HUES64 (cell line): ENCODE measurements at regions not wholly inside any gene's neighbourhood (a gene's known extent, or its start where the extent isn't known, plus 50 kb on each side); places are given as distances from the start of the nearest gene placed in this dataset.

Experiments used
- H3K27ac ChIP-seq: 2 replicates; pipeline ENCODE4 v1.7.0; 2013; ENCODE audit warnings: low read depth, low read length, inconsistent platforms
- H3K27me3 ChIP-seq: 2 replicates; pipeline ENCODE4 v1.6.1; 2013; ENCODE audit warnings: mild to moderate bottlenecking, low read length; ENCODE audit not compliant: insufficient read depth
- H3K36me3 ChIP-seq: 2 replicates; pipeline ENCODE4 v1.6.1; 2013; ENCODE audit warnings: mild to moderate bottlenecking, low read length; ENCODE audit not compliant: insufficient read depth
- H3K4me1 ChIP-seq: 2 replicates; pipeline ENCODE4 v1.6.1; 2013; ENCODE audit warnings: mild to moderate bottlenecking, low read length, moderate library complexity; ENCODE audit not compliant: insufficient read depth
- H3K4me3 ChIP-seq: 2 replicates; pipeline ENCODE4 v1.5.1; 2013; ENCODE audit warnings: mild to moderate bottlenecking, low read length, moderate library complexity
- H3K9ac ChIP-seq: 2 replicates; pipeline ENCODE4 v1.6.1; 2013; ENCODE audit warnings: mild to moderate bottlenecking, low read depth, low read length
- H3K9me3 ChIP-seq: 2 replicates; pipeline ENCODE4 v1.6.1; 2013; ENCODE audit warnings: low read depth, low read length; ENCODE audit not compliant: insufficient read depth
- WGBS: fragments of 150-250, 120-280 bp; methylation state at CpG from one replicate; pipeline ENCODE4 v1.1.7; 2013; ENCODE audit warnings: missing lambda C conversion rate; 5-methylcytosine and 5-hydroxymethylcytosine counted together

- WGBS: 91% methylated on average over 2 of the region's 2 CpGs
- Histone ChIP-seq H3K9me3 (no peaks in the 10 kb centered on the region), H3K36me3 (no peaks in the 10 kb centered on the region), H3K9ac (no peak overlapping the region), H3K27me3 (no peaks in the 10 kb centered on the region), H3K27ac (no peak overlapping the region), H3K4me1 (peaks cover 13% of the 10 kb centered on the region), H3K4me3 (no peak overlapping the region)
Observed at GRCh38 chr15:39226169-39226937, 354.5 kb upstream of the THBS1 start.

- 80% methylated on average over 1 of the region's 1 CpG for WGBS
- H3K36me3 ChIP-seq: no peaks in the 10 kb centered on the region
- H3K4me3 ChIP-seq: no peak overlapping the region
- no peak overlapping the region for H3K9ac ChIP-seq
- no peaks in the 10 kb centered on the region for H3K27me3 ChIP-seq
- no peaks in the 10 kb centered on the region for H3K9me3 ChIP-seq
- H3K27ac ChIP-seq: no peak overlapping the region
- peaks cover 13% of the 10 kb centered on the region for H3K4me1 ChIP-seq
Observed at GRCh38 chr15:39227001-39227400, 353.9 kb upstream of the THBS1 start.

- Histone ChIP-seq H3K9ac (no peak overlapping the region), H3K4me1 (peaks cover 16% of the 10 kb centered on the region), H3K27me3 (no peaks in the 10 kb centered on the region), H3K27ac (no peak overlapping the region), H3K36me3 (no peaks in the 10 kb centered on the region), H3K4me3 (no peak overlapping the region), H3K9me3 (no peaks in the 10 kb centered on the region)
- no CpG with 5 or more reads among the region's 1 CpG for WGBS
Observed at GRCh38 chr15:39228889-39229288, 352.0 kb upstream of the THBS1 start.

GRCh38 chr15:39230205-39230907 is 350.5 kb upstream of the THBS1 start:
- WGBS: 87% methylated on average over 8 of the region's 8 CpGs
- Histone ChIP-seq H3K9ac (no peak overlapping the region), H3K4me3 (no peak overlapping the region)

DNA sequence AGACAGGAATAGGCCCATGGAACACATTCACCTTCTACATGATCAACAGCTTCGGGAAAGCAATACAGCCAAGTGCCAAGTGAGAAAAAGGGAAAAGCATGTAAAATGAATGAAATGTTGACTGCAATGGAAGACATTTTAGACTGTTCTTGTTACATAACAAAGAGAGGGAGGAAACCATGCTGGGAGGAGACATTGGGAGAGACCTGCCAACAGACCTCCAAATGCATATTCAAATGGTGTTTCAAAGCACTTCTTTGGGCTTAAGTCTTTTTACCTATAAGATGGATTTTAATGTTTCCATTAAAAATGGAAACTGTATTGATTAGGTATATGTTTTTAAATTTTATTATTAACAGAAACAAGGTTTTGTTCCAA is 350.0 kb upstream of the THBS1 start:
- 91% methylated on average over 1 of the region's 1 CpG for WGBS

More at GRCh38 chr15:39230205-39230907, 350.5 kb upstream of the THBS1 start:
- H3K27ac ChIP-seq: peak overlapping the region; percentile 27; the same call in 1 of the 2 replicates
- no peaks in the 10 kb centered on the region for H3K27me3 ChIP-seq
- H3K36me3 ChIP-seq: no peaks in the 10 kb centered on the region
- no peaks in the 10 kb centered on the region for H3K9me3 ChIP-seq
- peaks cover 16% of the 10 kb centered on the region for H3K4me1 ChIP-seq

GRCh38 chr15:39232512-39232911 is 348.4 kb upstream of the THBS1 start:
- peaks cover 16% of the 10 kb centered on the region for H3K4me1 ChIP-seq
- no peak overlapping the region for H3K4me3 ChIP-seq
- no peaks in the 10 kb centered on the region for H3K27me3 ChIP-seq
- H3K9ac ChIP-seq: no peak overlapping the region
- H3K27ac ChIP-seq: no peak overlapping the region
- WGBS: 80% methylated on average over 4 of the region's 4 CpGs
- no peaks in the 10 kb centered on the region for H3K36me3 ChIP-seq
- H3K9me3 ChIP-seq: no peaks in the 10 kb centered on the region

More for the DNA sequence above, 350.0 kb upstream of the THBS1 start:
- no peaks in the 10 kb centered on the region for H3K9me3 ChIP-seq
- H3K36me3 ChIP-seq: no peaks in the 10 kb centered on the region
- no peak overlapping the region for H3K9ac ChIP-seq
- peaks cover 16% of the 10 kb centered on the region for H3K4me1 ChIP-seq
- no peak overlapping the region for H3K4me3 ChIP-seq
- no peaks in the 10 kb centered on the region for H3K27me3 ChIP-seq
- peak overlapping the region; percentile 27; the same call in 1 of the 2 replicates for H3K27ac ChIP-seq

DNA sequence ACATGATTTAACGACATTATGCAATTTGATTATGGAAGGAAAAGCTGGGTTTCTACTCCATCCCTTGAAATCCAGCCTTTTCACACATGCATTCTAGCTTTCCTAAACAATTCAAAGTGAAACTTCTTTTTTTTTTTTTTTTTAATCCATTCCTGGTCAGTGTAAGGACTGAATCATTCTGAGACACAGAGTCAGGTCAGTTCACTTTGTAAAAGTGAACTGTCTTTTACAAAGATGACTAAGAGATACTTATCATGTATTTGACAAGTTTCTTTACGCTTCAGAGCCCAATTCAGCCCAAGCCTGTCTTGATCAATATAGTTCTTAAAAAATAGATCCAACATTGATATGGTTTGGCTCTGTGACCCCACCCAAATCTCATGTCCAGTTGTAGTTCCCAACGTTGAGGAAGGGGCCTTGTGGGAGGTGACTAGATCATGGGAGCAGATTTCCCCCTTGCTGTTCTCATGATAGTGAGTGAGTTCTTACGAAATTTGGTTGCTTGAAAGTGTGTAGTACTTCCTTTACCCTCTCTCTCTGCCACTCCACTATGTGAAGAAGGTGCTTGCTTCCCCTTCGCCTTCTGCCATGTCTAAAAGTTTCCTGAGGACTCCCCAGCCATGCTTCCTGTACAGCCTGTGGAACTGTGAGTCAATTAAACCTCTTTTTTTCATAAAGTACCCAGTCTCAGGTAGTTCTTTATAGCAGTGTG is 345.6 kb upstream of the THBS1 start:
- Histone ChIP-seq H3K36me3 (no peaks in the 10 kb centered on the region), H3K9me3 (no peaks in the 10 kb centered on the region), H3K4me1 (peaks cover 14% of the 10 kb centered on the region), H3K4me3 (no peak overlapping the region), H3K27me3 (no peaks in the 10 kb centered on the region), H3K9ac (no peak overlapping the region), H3K27ac (no peak overlapping the region)
- WGBS: 88% methylated on average over 4 of the region's 5 CpGs

DNA sequence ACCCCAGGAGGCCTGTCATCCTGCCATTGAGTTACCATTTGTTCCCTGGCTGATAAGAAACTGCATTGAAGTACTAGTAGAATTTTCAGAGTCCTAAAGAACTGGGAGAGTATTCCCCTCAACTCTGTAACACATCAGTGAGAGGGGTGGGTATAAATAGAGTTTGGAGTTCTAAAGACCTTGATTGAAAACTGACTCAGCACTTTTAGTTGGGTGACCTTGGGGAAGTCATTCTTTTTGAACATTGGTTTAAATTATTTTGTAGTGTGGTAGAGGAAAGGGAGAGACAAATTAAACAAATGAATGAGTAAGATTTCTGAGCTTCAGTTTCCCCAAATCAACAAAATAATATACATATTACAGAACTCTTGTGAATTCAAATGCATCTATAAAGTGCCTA is 344.5 kb upstream of the THBS1 start:
- H3K4me1 ChIP-seq: peaks cover 3% of the 10 kb centered on the region; the same call in 1 of the 2 replicates
- H3K27me3 ChIP-seq: no peaks in the 10 kb centered on the region
- no peaks in the 10 kb centered on the region for H3K9me3 ChIP-seq
- H3K36me3 ChIP-seq: no peaks in the 10 kb centered on the region
- H3K4me3 ChIP-seq: no peak overlapping the region
- no peak overlapping the region for H3K9ac ChIP-seq
- H3K27ac ChIP-seq: no peak overlapping the region

GRCh38 chr15:39238443-39238842 is 342.4 kb upstream of the THBS1 start:
- no peaks in the 10 kb centered on the region for H3K27me3 ChIP-seq
- H3K36me3 ChIP-seq: no peaks in the 10 kb centered on the region
- H3K4me1 ChIP-seq: no peaks in the 10 kb centered on the region
- H3K9me3 ChIP-seq: no peaks in the 10 kb centered on the region
- no peak overlapping the region for H3K27ac ChIP-seq
- no peak overlapping the region for H3K4me3 ChIP-seq
- 95% methylated on average over 6 of the region's 6 CpGs for WGBS
- no peak overlapping the region for H3K9ac ChIP-seq

DNA sequence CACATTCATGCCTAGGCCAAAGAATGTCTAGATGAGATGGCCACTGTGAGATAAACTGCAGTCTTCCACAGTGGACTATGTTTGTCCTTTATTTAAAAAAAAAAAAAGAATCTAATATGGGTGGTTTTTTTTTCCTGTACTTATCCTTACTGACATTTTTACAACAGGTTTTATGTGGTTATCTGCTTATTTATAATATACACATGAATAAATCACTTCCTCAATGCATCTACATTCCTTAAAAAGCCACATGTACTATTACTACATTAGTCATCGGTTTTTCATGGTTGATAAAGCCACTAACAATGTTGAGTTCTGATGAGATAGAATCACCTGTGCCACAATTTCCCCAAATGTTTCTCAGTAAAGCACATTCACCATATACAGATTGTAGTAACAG is 341.3 kb upstream of the THBS1 start:
- H3K36me3 ChIP-seq: no peaks in the 10 kb centered on the region
- 86% methylated on average over 1 of the region's 1 CpG for WGBS
- H3K9me3 ChIP-seq: no peaks in the 10 kb centered on the region
- no peak overlapping the region for H3K27ac ChIP-seq
- H3K4me1 ChIP-seq: no peaks in the 10 kb centered on the region
- H3K4me3 ChIP-seq: no peak overlapping the region
- H3K9ac ChIP-seq: no peak overlapping the region
- no peaks in the 10 kb centered on the region for H3K27me3 ChIP-seq

- Histone ChIP-seq H3K4me1 (no peaks in the 10 kb centered on the region), H3K9ac (no peak overlapping the region), H3K36me3 (no peaks in the 10 kb centered on the region), H3K27me3 (no peaks in the 10 kb centered on the region), H3K27ac (no peak overlapping the region), H3K9me3 (no peaks in the 10 kb centered on the region), H3K4me3 (no peak overlapping the region)
Observed at GRCh38 chr15:39242345-39242744, 338.5 kb upstream of the THBS1 start.
